ENCODE measurements at regions not wholly inside any gene's neighbourhood (a gene's known extent, or its start where the extent isn't known, plus 50 kb on each side); places are given as distances from the start of the nearest gene placed in this dataset.

- TF ChIP-seq, protein P1, sequence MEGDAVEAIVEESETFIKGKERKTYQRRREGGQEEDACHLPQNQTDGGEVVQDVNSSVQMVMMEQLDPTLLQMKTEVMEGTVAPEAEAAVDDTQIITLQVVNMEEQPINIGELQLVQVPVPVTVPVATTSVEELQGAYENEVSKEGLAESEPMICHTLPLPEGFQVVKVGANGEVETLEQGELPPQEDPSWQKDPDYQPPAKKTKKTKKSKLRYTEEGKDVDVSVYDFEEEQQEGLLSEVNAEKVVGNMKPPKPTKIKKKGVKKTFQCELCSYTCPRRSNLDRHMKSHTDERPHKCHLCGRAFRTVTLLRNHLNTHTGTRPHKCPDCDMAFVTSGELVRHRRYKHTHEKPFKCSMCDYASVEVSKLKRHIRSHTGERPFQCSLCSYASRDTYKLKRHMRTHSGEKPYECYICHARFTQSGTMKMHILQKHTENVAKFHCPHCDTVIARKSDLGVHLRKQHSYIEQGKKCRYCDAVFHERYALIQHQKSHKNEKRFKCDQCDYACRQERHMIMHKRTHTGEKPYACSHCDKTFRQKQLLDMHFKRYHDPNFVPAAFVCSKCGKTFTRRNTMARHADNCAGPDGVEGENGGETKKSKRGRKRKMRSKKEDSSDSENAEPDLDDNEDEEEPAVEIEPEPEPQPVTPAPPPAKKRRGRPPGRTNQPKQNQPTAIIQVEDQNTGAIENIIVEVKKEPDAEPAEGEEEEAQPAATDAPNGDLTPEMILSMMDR (IDR thresholded peaks at IDR 0.05; ENCODE audit: low read depth, low read length, poor library complexity, severe bottlenecking), result no peak
- TF ChIP-seq EZH2phosphoT487 (IDR thresholded peaks at IDR 0.05; ENCODE audit: borderline replicate concordance, low read length), result no peak
These were observed 1372.3 kb upstream of the CELF2 start for GRCh38 chr10:9645404-9645803.

All from DOHH2 (cell line).